ENCODE measurements at regions not wholly inside any gene's neighbourhood (a gene's known extent, or its start where the extent isn't known, plus 50 kb on each side); places are given as distances from the start of the nearest gene placed in this dataset.

- TF ChIP-seq CTCF (IDR thresholded peaks at IDR 0.05) (no peak), POLR2A (IDR thresholded peaks at IDR 0.05) (no peak)
Observed at GRCh38 chrX:51158231-51158630, 174.4 kb upstream of the NUDT10 start.

Data from suprapubic skin (tissue), 3 donors.